SU-DHL-6 (cell line): ENCODE measurements at regions not wholly inside any gene's neighbourhood (a gene's known extent, or its start where the extent isn't known, plus 50 kb on each side); places are given as distances from the start of the nearest gene placed in this dataset.
A peak's percentile ranks its signal among the peaks of the same experiment; 100 is the strongest.

Experiments
- H2AFZ ChIP-seq: fragments of 200-600 bp; sonication (generic); 2 replicates; pipeline ENCODE4 v1.6.1; 2014; ENCODE audit warnings: low read depth, mild to moderate bottlenecking, moderate library complexity, mixed read lengths, antibody characterized with exemption, low read length; ENCODE audit not compliant: severe bottlenecking
- H3F3A ChIP-seq: fragments of 200-600 bp; shearing (Covaris generic); 2 replicates; pipeline ENCODE4 v1.6.0; 2016; ENCODE audit warnings: antibody characterized with exemption, mild to moderate bottlenecking; ENCODE audit not compliant: insufficient read depth
- H3K27ac ChIP-seq: fragments of 200-600 bp; sonication (generic); 2 replicates; pipeline ENCODE4 v1.5.1; 2016; ENCODE audit warnings: low read depth, mild to moderate bottlenecking, low read length, moderate library complexity, mixed read lengths
- H3K27me3 ChIP-seq: fragments of 200-600 bp; sonication (generic), shearing (Covaris generic); 2 replicates; pipeline ENCODE4 v1.6.0; 2014; ENCODE audit warnings: mild to moderate bottlenecking, low read length
- H3K36me3 ChIP-seq: fragments of 200-600 bp; sonication (generic); 2 replicates; pipeline ENCODE4 v1.6.1; 2014; ENCODE audit warnings: mild to moderate bottlenecking, low read length, mixed read lengths
- H3K4me2 ChIP-seq: fragments of 300-600, 200-600 bp; shearing (Covaris generic), sonication (generic); 2 replicates; pipeline ENCODE4 v1.6.0; 2014; ENCODE audit warnings: low read length, low read depth, mild to moderate bottlenecking; ENCODE audit not compliant: poor library complexity, severe bottlenecking
- H3K4me3 ChIP-seq: fragments of 200-600 bp; sonication (generic); 2 replicates; pipeline ENCODE4 v1.5.1; 2014; ENCODE audit warnings: antibody characterized with exemption, low read length, mild to moderate bottlenecking, mixed read lengths; ENCODE audit not compliant: insufficient read depth, poor library complexity, severe bottlenecking
- H3K79me2 ChIP-seq: fragments of 200-600 bp; sonication (generic); 2 replicates; pipeline ENCODE4 v1.6.1; 2014; ENCODE audit warnings: mild to moderate bottlenecking, low read length, moderate library complexity; ENCODE audit not compliant: insufficient read depth
- H3K9ac ChIP-seq: fragments of 200-600 bp; sonication (generic); 2 replicates; pipeline ENCODE4 v1.7.0; 2014; ENCODE audit warnings: mild to moderate bottlenecking, low read length
- H3K9me2 ChIP-seq: fragments of 200-600 bp; sonication (generic); replicated peaks from 2 replicates; pipeline ENCODE4 v1.6.1; 2014; ENCODE audit warnings: low read length; ENCODE audit not compliant: insufficient read depth
- H3K9me3 ChIP-seq: fragments of 200-600 bp; sonication (generic); 2 replicates; pipeline ENCODE4 v1.6.1; 2014; ENCODE audit warnings: low read length, mixed read lengths; ENCODE audit not compliant: insufficient read depth
- H4K20me1 ChIP-seq: fragments of 200-600 bp; sonication (generic); 2 replicates; pipeline ENCODE4 v1.6.1; 2014; ENCODE audit warnings: low read depth, mild to moderate bottlenecking, antibody characterized with exemption, low read length, moderate library complexity, mixed read lengths
- EZH2phosphoT487 ChIP-seq: fragments of 200-600 bp; sonication (generic), shearing (Covaris generic); conservative IDR thresholded peaks from 2 replicates; pipeline ENCODE4 v1.6.1; 2018; ENCODE audit warnings: mild to moderate bottlenecking, antibody characterized with exemption, low read length, moderate library complexity, mixed read lengths
- TF ChIP-seq, protein P1 (sequence below): fragments of 200-600 bp; sonication (generic); IDR thresholded peaks from one replicate; pipeline ENCODE4 v1.5.1; 2017; ENCODE audit warnings: antibody characterized with exemption, mild to moderate bottlenecking, low read length, moderate library complexity; ENCODE audit not compliant: insufficient read depth, poor library complexity, severe bottlenecking

DNA sequence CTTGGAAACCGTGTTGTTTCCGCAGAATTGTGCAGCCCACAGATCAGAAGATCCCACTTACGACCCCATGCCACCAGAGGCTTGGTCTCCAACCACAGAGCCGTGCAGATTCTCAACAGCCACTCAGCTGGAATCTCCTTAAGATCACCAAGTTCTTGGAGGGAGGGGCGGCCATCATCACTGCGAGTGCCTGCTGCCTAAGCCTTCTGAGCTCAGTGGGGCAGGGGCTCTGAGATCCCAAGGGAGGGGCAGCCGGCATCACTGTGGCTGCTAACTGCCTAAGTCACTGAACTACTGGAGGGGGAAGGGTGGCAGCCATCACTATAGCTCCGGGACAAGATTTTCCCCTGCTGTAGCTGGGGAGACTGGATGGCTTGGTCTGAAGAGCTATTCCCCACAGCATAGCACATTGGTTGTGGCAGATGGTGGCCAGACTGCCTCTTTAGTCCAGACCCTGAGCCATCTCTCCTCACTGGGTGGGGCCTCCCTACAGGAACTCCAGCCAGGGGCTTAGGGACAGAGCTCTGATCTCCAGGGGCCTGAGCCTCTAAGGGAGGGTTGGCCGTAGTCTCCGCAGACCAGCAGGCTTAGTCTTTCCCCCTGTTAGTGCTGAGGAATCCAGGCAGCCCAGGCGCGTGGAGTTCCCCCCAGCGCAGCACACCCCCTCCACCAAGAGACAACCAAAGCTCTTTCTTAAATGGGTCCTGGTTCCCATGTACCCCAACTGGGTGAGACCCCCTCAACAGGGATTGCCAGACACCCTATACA is 1483.9 kb downstream of the ADGRL3 start:
- Histone ChIP-seq H4K20me1 (no peaks in the 10 kb centered on the region), H3K9me2 (no peaks in the 10 kb centered on the region), H3K27ac (no peak overlapping the region), H3F3A (no peaks in the 10 kb centered on the region), H3K4me2 (no peak overlapping the region), H3K79me2 (no peaks in the 10 kb centered on the region), H3K36me3 (no peaks in the 10 kb centered on the region), H3K9me3 (no peaks in the 10 kb centered on the region), H3K4me3 (no peak overlapping the region), H3K9ac (no peak overlapping the region), H3K27me3 (no peaks in the 10 kb centered on the region), H2AFZ (no peak overlapping the region)
- no peak for TF ChIP-seq EZH2phosphoT487
- TF ChIP-seq, protein P1, sequence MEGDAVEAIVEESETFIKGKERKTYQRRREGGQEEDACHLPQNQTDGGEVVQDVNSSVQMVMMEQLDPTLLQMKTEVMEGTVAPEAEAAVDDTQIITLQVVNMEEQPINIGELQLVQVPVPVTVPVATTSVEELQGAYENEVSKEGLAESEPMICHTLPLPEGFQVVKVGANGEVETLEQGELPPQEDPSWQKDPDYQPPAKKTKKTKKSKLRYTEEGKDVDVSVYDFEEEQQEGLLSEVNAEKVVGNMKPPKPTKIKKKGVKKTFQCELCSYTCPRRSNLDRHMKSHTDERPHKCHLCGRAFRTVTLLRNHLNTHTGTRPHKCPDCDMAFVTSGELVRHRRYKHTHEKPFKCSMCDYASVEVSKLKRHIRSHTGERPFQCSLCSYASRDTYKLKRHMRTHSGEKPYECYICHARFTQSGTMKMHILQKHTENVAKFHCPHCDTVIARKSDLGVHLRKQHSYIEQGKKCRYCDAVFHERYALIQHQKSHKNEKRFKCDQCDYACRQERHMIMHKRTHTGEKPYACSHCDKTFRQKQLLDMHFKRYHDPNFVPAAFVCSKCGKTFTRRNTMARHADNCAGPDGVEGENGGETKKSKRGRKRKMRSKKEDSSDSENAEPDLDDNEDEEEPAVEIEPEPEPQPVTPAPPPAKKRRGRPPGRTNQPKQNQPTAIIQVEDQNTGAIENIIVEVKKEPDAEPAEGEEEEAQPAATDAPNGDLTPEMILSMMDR, result no peak

DNA sequence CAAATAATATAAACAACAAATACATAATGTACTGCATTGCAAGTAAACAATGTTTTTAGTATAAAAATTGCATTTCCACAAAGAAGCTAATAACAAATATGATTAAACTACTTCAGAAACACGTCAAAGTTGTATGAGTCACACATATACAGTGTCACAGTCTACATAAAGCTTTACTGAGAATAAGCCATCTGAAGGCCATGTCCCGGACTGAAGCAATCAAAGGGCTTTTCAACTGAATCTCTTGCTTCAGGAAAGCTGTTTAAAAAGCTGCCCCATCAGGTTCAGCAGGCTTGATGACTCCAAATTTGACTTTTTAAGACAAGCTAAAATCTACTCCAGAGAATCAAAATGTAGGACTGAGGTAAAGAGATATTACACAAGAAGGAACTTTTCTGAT is 1476.8 kb downstream of the ADGRL3 start:
- Histone ChIP-seq H3K27me3 (no peaks in the 10 kb centered on the region), H3K79me2 (no peaks in the 10 kb centered on the region), H3K4me3 (no peak overlapping the region), H3F3A (no peaks in the 10 kb centered on the region), H3K4me2 (no peak overlapping the region), H3K27ac (no peak overlapping the region), H3K36me3 (no peaks in the 10 kb centered on the region), H2AFZ (no peak overlapping the region), H3K9ac (no peak overlapping the region), H3K9me2 (no peaks in the 10 kb centered on the region), H4K20me1 (no peaks in the 10 kb centered on the region), H3K9me3 (no peaks in the 10 kb centered on the region)
- TF ChIP-seq, protein P1, result no peak
- no peak for TF ChIP-seq EZH2phosphoT487

DNA sequence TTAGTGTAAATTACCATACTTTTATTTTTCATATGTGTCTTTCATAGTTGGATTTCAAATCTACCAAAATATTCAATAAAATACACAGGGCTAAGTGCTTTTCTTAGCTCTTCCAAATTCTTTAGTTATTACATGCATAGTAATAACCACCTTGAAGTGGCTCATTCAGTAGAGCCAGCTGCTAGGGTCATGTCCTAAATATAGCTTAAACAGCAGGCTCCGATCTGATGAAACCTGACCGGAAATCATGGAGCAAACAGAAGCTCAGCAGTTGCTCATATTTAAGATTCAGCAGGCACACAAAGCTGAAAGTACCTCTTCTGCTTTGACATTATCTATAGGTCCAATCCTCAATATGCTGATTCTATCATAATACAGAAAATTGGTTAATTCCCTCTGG is 1470.4 kb downstream of the ADGRL3 start:
- Histone ChIP-seq H3K4me2 (no peak overlapping the region), H3K9me3 (no peaks in the 10 kb centered on the region), H3K9me2 (no peaks in the 10 kb centered on the region), H3K27me3 (no peaks in the 10 kb centered on the region), H3K27ac (no peak overlapping the region), H4K20me1 (no peaks in the 10 kb centered on the region), H2AFZ (peak overlapping the region; percentile 26), H3K9ac (no peak overlapping the region), H3K36me3 (no peaks in the 10 kb centered on the region), H3K4me3 (no peak overlapping the region), H3K79me2 (no peaks in the 10 kb centered on the region), H3F3A (no peaks in the 10 kb centered on the region)
- TF ChIP-seq, protein P1, result no peak
- TF ChIP-seq EZH2phosphoT487, result no peak
